DMS 273 (cell line): ENCODE measurements at regions not wholly inside any gene's neighbourhood (a gene's known extent, or its start where the extent isn't known, plus 50 kb on each side); places are given as distances from the start of the nearest gene placed in this dataset.

Source experiments
- DNase-seq: peaks from one replicate; lab custom pipeline; 2025; ENCODE audit not compliant: unreplicated experiment; lab: John Stamatoyannopoulos, UW

DNA sequence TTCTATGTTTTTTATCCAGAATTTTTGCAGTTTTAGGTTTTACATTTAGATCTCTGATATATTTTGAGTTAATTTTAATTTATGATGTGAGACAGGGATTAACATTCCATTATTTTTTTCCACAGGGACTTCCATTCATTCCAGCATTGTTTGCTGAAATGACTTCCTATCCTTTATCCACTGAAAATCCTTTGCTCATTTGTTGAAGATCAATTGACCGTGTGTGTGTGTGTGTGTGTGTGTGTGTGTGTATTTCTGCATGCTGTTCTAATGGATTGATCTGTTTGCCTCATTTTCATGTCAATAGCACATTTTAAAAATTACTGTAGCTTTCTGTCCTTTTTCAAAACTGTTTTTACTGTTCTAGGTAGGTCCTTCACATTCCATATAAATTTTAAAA is 480.3 kb downstream of the DSC3 start:
- DNase-seq, result no peak

- no peak for DNase-seq
Measured at GRCh38 chr18:30556112-30556511, 486.4 kb downstream of the DSC3 start.

DNA sequence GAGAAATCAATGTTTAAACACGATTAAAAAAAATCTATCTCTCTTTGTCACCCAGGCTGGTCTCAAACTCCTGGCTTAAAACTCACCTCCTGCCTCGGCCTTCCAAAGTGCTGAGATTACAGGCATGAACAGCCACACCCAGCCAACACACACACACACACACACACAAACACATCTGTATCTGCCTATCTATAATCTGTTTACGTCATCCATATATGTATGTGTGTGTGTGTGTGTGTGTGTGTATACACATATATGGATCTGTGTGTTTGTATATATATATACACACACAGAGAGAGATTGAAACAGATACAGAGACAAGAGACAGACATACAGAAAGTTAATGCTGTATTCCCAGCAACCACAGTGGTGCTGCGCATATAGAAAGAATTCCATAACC is 497.1 kb downstream of the DSC3 start:
- no peak for DNase-seq

DNA sequence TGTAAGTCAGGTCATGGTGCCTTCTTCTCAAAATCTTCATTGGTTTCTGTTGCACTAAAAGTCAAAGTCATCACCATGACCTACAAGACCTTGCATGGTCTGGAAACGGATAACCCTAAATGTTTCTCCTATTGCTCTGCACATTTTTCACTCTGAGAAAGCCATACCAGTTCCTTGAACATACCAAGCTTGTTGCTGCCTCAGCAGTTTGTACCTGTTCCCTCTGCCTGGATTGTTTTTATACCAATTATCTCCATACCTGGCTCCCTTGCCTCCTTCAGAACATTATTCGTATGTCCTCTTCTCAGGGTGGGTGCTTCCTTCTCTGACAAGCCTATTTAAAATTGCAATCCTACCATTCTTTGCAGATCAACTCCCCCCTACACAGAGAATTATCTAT is 498.4 kb downstream of the DSC3 start:
- DNase-seq, result no peak

DNA sequence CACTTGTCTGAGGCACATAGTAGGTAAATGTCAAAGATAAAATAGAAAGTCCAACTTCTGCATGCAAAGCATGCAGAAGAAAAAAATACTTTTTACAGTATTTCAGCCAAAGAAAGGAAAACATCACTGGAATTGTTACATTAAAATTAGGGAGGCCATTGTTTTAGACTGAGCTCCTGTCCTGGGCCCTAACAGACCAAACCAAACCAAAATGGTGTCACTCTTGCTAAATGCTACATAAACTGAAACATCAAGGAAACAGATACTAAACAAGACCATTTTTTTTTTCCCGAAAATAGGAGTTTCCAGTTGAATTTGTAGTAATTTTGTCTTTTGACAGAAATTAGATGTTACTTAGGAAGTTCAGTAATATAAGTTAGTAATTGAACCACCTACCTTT is 508.8 kb downstream of the DSC3 start:
- no peak for DNase-seq

DNA sequence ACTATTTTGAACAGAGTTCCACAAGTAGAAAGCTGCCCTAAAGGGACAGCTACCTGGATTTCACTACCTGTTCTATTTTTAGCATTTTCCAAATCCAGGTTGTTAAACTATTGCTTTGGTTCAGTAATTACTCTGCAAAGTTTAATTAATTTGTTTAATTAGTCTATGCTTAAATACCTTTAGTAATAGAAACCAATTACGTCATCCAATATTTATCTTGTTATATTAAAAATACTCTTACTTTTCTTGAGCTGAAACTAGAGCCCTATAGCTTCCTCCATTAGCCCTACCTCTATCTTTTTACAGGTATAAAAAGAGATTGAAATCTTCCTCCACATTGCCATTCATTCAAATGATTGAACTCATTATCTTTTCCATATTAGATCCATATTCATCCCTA is 514.6 kb downstream of the DSC3 start:
- no peak for DNase-seq

DNA sequence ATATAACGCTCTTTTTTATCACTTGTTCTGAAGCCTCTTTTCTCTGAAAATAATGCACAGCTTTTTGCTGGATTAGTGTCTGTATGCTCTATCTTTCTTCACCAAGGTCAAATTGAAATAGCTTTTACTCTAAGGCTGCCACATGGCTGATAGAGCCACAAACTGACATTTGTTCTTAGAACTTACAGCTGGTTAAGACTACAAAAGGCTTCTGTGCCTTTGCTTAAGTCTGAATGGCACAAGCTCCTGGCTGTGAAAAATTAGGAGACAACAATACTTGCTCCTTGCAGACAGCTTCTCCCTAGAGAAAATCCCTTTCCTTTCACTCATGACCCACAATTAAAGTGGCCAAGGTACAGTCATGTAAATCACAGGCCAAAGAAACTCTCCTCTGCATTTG is 515.3 kb downstream of the DSC3 start:
- no peak for DNase-seq

GRCh38 chr18:30522288-30522929 is 520.1 kb downstream of the DSC3 start:
- no peak for DNase-seq

DNA sequence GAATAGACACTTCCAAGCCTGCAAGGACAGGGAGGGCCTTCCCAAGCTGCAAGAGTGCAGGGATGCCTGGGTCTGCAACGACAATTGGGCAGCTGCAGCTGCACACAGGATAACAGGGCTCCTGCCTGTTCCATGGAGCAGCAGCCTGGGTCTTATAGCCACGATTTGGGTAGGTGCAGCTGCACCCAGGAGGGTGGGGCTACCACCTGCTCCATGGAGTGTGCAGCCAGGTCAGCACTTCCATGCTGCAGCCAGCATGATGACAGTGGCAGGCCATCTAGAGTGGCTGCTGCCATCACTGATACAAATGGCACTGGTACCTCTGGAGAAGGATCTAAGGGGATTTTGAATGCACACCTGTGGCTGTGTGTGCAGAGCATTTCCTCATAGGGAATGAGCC is 528.5 kb downstream of the DSC3 start:
- no peak for DNase-seq

DNA sequence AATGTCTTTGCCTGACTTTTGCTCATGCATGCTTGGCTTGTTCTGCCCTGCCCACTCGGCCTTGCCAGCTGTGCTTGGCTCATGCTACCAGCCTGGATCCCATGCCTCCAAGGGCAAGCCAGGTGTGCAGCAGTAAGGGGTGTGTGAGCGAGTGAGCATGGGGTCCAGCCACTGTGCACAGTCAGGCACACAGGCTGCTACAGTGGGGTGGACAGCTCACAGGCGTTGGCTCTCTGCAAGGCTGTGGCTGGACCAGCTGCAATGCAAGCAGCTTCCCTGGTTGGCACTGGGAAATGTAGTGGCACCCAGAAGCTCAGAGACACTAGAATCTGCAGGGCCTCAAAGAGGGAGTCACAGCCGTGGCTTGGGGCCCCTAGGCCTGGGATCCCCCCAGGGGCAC is 529.7 kb downstream of the DSC3 start:
- no peak for DNase-seq

- DNase-seq, result no peak
Measured at GRCh38 chr18:30510882-30511281, 531.7 kb downstream of the DSC3 start.

GRCh38 chr18:30501594-30501993 is 540.9 kb downstream of the DSC3 start:
- no peak for DNase-seq

- no peak for DNase-seq
Measured at GRCh38 chr18:30500240-30500945, 542.1 kb downstream of the DSC3 start.

GRCh38 chr18:30499721-30500120 is 542.8 kb downstream of the DSC3 start:
- no peak for DNase-seq

DNA sequence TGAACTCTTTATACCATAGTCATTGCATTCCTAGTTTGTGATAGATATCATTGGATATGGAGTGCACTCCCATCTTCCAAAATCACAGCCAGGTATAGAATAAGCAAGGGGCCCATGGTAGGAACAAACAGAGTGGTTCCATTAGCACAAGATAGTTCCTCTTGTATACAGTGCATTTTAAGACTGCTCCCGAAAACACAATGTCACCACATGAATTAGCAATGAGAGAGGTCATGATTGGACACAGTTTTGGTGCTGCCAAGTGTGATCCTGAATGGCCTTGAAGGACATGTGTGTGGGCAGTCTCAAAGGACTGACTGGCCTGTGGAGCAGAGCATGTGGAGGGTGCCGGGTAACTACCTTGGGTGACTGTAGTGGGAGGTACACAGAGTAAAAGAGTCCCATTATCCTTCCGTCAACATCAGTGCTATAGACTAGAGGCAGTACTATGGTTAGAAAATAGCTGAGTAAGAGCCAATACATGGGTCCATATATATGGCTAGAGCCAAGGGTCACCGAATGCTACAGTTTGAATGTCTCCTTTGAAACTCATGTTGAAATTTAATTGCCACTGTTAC is 549.9 kb downstream of the DSC3 start:
- DNase-seq, result no peak

DNA sequence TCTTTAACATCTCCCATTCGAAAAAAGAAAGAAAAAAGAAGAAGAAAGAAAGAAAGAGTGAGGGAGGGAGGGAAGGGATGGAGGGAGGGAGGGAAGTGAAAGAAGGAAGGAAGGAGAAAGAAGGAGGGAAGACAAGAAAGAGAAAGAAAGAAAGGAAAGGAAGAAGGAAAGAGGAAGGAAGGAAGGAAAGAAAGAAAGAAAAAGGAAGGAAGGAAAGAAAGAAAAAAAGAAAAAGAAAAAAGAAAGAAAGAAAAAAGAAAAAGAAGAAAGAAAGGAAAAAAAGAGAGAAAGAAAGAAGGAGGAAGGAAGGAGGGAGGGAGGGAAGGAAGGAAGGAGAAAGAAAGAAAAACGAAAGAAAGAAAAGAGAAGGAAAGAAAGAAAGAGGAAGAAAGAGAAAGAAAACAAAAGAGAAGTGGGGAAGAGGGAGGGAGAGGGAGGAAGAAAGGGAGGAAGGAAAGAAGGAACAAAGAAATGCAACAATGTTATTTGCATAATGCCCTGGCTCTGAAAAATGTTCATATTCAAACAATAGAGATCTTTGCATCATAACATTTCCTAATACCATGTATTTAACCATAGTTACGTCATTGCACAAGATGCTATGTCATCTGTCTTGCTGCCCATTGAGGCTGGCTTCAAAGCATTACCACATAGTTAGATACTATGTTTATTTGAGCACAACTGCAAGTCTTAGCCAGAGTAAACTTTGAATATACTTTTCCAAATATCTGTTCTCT is 550.6 kb downstream of the DSC3 start:
- DNase-seq, result no peak

GRCh38 chr18:30489890-30490643 is 552.5 kb downstream of the DSC3 start:
- no peak for DNase-seq

- DNase-seq, result no peak
Measured at GRCh38 chr18:30487962-30488361, 554.6 kb downstream of the DSC3 start.

DNA sequence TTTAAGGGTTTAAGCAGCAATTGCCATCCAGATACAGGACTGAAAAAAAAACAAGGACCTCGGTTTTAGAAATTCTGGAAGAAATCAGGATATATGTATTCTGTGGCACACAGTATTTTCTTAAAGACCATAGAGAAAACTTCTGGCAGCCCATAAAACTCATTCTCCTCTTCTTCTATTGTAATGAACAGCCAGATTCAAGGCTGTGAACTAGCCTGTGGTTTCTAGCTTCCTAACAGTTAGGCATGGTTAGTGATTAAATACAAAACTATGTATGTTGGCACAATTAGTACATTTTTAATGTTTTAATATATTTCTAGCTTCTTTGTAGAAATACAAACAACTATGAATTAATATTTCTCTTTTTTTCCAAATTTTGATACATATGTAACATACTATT is 555.7 kb downstream of the DSC3 start:
- DNase-seq, result no peak

DNA sequence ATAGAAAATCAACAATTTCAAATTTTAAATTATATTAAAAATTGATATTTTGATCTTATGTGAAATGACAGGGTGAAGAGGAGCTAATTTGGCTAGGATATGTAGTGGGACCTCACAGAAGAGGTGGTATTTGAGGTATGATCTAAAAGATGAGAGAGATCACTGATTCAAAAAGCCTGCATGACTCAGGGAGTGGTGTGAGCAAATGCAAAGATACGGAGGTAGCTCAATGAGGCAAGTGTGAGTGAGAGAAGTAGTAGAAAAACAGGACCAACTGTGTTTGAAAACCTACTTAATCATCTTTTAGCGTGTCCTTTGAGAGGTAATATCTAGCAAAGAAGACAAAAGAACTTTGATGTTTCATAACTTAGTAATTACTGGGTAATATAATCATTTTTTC is 557.5 kb downstream of the DSC3 start:
- DNase-seq, result no peak

DNA sequence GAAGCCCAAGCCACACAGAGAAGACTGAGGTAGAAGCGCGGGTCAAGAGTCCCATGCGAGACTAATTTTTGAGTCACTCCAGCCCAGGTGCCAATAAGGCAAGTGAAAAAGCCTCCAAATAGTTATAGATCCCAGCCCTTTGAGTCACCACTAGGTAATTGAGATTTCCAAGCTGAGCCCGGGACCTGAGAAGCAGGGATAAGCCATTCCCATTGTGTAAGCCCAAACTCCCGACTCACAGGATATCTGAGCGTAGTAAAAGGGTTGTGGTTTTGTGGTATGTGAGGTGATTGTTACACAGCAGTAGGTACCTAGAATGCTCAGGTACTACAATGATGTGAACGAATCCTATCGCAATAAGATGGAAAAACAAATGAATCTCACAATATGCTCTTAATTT is 560.7 kb downstream of the DSC3 start:
- DNase-seq, result no peak
